Gastrocnemius medialis (tissue), 4 donors: ENCODE measurements at regions not wholly inside any gene's neighbourhood (a gene's known extent, or its start where the extent isn't known, plus 50 kb on each side); places are given as distances from the start of the nearest gene placed in this dataset.

ENCODE experiments used
- ATAC-seq, 2 donors: fragments of 150-250 bp; one replicate each; pipeline ENCODE4 v1.9.1; 2016
- DNase-seq, 2 donors: peaks; one replicate each; pipeline ENCODE4 v3.0.0-alpha.2; 2019
- H3K27ac ChIP-seq, 4 donors: fragments of 200-600 bp; sonication (generic); 1 replicate in 1 of 4; 2 replicates in 3 of 4; pipeline ENCODE4 v1.5.1; 2016 to 2018; ENCODE audit warnings: mild to moderate bottlenecking in 2 of 4, moderate library complexity in 1 of 4
- H3K27me3 ChIP-seq, 3 donors: fragments of 200-600 bp; sonication (generic) in 2 of 3; 1 replicate in 1 of 3; 2 replicates in 2 of 3; pipeline versions ENCODE4 v1.5.1 to v1.6.0; 2016 to 2019; ENCODE audit warnings: mild to moderate bottlenecking in 1 of 3, moderate library complexity in 1 of 3
- H3K36me3 ChIP-seq, 2 donors: fragments of 200-600 bp; sonication (generic) in 1 of 2; one replicate each; pipeline ENCODE4 v1.5.1; 2017 to 2018
- H3K4me1 ChIP-seq, 2 donors: fragments of 200-600 bp; sonication (generic) in 1 of 2; one replicate each; pipeline ENCODE4 v1.5.1; 2016 to 2017; ENCODE audit warnings: mild to moderate bottlenecking in 2 of 2
- H3K4me3 ChIP-seq, 4 donors: fragments of 200-600 bp; sonication (generic) in 3 of 4; 1 replicate in 1 of 4; 2 replicates in 3 of 4; pipeline ENCODE4 v1.5.1; 2016 to 2019; ENCODE audit warnings: mild to moderate bottlenecking in 2 of 4
- H3K9me3 ChIP-seq, 3 donors: fragments of 200-600 bp; sonication (generic) in 2 of 3; 1 replicate in 1 of 3; 2 replicates in 2 of 3; pipeline ENCODE4 v1.5.1; 2016 to 2019
- CTCF ChIP-seq, 5 experiments: fragments of 450-650 bp in 3 of 5; fragments of 200-600 bp in 2 of 5; sonication (generic) in 2 of 5; IDR thresholded peaks in 4 of 5; conservative IDR thresholded peaks in 1 of 5; 1 replicate in 4 of 5; 2 replicates in 1 of 5; pipeline ENCODE4 v1.5.1; 2016 to 2019; ENCODE audit warnings: antibody characterized with exemption in 5 of 5, mild to moderate bottlenecking in 3 of 5, moderate library complexity in 3 of 5
- POLR2A ChIP-seq, 2 donors: fragments of 450-650 bp; IDR thresholded peaks; one replicate each; pipeline ENCODE4 v1.6.1; 2017; ENCODE audit warnings: antibody characterized with exemption in 2 of 2, mild to moderate bottlenecking in 2 of 2, moderate library complexity in 2 of 2
- in situ Hi-C, 4 donors: fragments of 200-750 bp; cut with MboI; loops; one replicate each; pipeline versions ENCODE4 v1.15.0 to v1.8.0; 2017; ENCODE audit warnings: low sequenced_read_pairs in 4 of 4
- intact Hi-C: fragments of 100-400 bp; cut with DNase I; formaldehyde crosslinking; loops from one replicate; pipeline ENCODE4 v1.15.1; 2023; ENCODE audit warnings: low total_unique reads

- Histone ChIP-seq H3K36me3 (no peaks in the 10 kb centered on the region), H3K4me3 (no peak overlapping the region), H3K4me1 (no peaks in the 10 kb centered on the region), H3K9me3 (no peaks in the 10 kb centered on the region), H3K27ac (no peak overlapping the region), H3K27me3 (no peaks in the 10 kb centered on the region)
- intact Hi-C loops (no loop called here), in situ Hi-C loops (no loop called here)
- ATAC-seq (no peak), DNase-seq (no peak)
- TF ChIP-seq CTCF (IDR thresholded peaks at IDR 0.05 in 4 of 5, conservative IDR thresholded peaks at IDR 0.05 in 1 of 5) (no peak), POLR2A (IDR thresholded peaks at IDR 0.05) (no peak)
Measured at GRCh38 chr10:33947544-33947943, 613.1 kb upstream of the NRP1 start.

GRCh38 chr10:33945051-33945450, 610.6 kb upstream of the NRP1 start:
- intact Hi-C loops: no loop called here
- no peak for ATAC-seq
- in situ Hi-C loops: no loop called here

GRCh38 chr10:33942508-33942907, 608.0 kb upstream of the NRP1 start:
- Histone ChIP-seq H3K27ac (no peak overlapping the region), H3K4me1 (no peaks in the 10 kb centered on the region), H3K27me3 (no peaks in the 10 kb centered on the region), H3K4me3 (no peak overlapping the region), H3K36me3 (no peaks in the 10 kb centered on the region), H3K9me3 (no peaks in the 10 kb centered on the region)
- ATAC-seq: no peak
- intact Hi-C loops: no loop called here
- in situ Hi-C loops: no loop called here
- TF ChIP-seq POLR2A (IDR thresholded peaks at IDR 0.05) (no peak), CTCF (IDR thresholded peaks at IDR 0.05 in 4 of 5, conservative IDR thresholded peaks at IDR 0.05 in 1 of 5) (no peak)
- DNase-seq: no peak

More at GRCh38 chr10:33945051-33945450, 610.6 kb upstream of the NRP1 start:
- H3K27ac ChIP-seq: no peak overlapping the region
- no peaks in the 10 kb centered on the region for H3K9me3 ChIP-seq
- H3K4me1 ChIP-seq: no peaks in the 10 kb centered on the region
- H3K36me3 ChIP-seq: no peaks in the 10 kb centered on the region
- DNase-seq: no peak
- no peaks in the 10 kb centered on the region for H3K27me3 ChIP-seq
- no peak overlapping the region for H3K4me3 ChIP-seq
- TF ChIP-seq CTCF (IDR thresholded peaks at IDR 0.05 in 4 of 5, conservative IDR thresholded peaks at IDR 0.05 in 1 of 5): no peak
- TF ChIP-seq POLR2A (IDR thresholded peaks at IDR 0.05): no peak

- intact Hi-C loops (no loop called here), in situ Hi-C loops (no loop called here)
- no peak for ATAC-seq
- DNase-seq: no peak
- no peaks in the 10 kb centered on the region for H3K36me3 ChIP-seq
- no peak overlapping the region for H3K27ac ChIP-seq
- no peak for TF ChIP-seq POLR2A (IDR thresholded peaks at IDR 0.05)
- no peaks in the 10 kb centered on the region for H3K9me3 ChIP-seq
- H3K4me1 ChIP-seq: no peaks in the 10 kb centered on the region
- no peaks in the 10 kb centered on the region for H3K27me3 ChIP-seq
- H3K4me3 ChIP-seq: no peak overlapping the region
Measured at GRCh38 chr10:33939892-33940291, 605.4 kb upstream of the NRP1 start.

GRCh38 chr10:33939410-33939809, 604.9 kb upstream of the NRP1 start:
- DNase-seq: no peak
- no peak overlapping the region for H3K27ac ChIP-seq
- no peak for ATAC-seq
- H3K4me3 ChIP-seq: no peak overlapping the region
- H3K27me3 ChIP-seq: no peaks in the 10 kb centered on the region
- in situ Hi-C loops: no loop called here
- no peaks in the 10 kb centered on the region for H3K36me3 ChIP-seq
- no peaks in the 10 kb centered on the region for H3K9me3 ChIP-seq
- intact Hi-C loops: no loop called here
- H3K4me1 ChIP-seq: no peaks in the 10 kb centered on the region
- TF ChIP-seq CTCF (IDR thresholded peaks at IDR 0.05 in 4 of 5, conservative IDR thresholded peaks at IDR 0.05 in 1 of 5): no peak
- no peak for TF ChIP-seq POLR2A (IDR thresholded peaks at IDR 0.05)
